K562 (cell line): ENCODE measurements at regions not wholly inside any gene's neighbourhood (a gene's known extent, or its start where the extent isn't known, plus 50 kb on each side); places are given as distances from the start of the nearest gene placed in this dataset.

Experiments used
- ATAC-seq: fragments of 200-7000 bp; cut with Tn5 transposase; 3 replicates; pipeline ENCODE4 v1.9.1; 2020; ENCODE audit warnings: moderate library complexity
- BruUV-seq: library from RNA; stranded (reverse); fragments of 400-500 nt; replicated peaks from 2 replicates; lab custom pipeline; 2021; lab: Mats Ljungman, UMichigan
- CTCF ChIA-PET: fragments of 300-600 bp; formaldehyde crosslinking; extraction: SDS; loops from one replicate; lab custom pipeline; 2021; ENCODE audit warnings: low intra/inter-chr PET ratio; lab: Yijun Ruan, JAX
- POLR2A ChIA-PET: fragments of 300-600, 350-650 bp; sonication (Branson Sonifier 250); formaldehyde crosslinking; extraction: SDS; loops from one replicate; lab custom pipeline; 2021; ENCODE audit warnings: antibody characterized with exemption, inconsistent platforms; lab: Yijun Ruan, JAX
- DNase-seq, 4 experiments: peaks; one replicate each; pipeline versions ENCODE4 v3.0.0 to v3.0.0-alpha.2; 2011 to 2018; ENCODE audit warnings: low spot score in 3 of 4, mixed read lengths in 3 of 4; ENCODE audit errors: extremely low read depth in 1 of 4
- FAIRE-seq: peaks from 2 replicates; lab custom pipeline; 2011; peaks lifted over from hg19 to GRCh38; lab: Jason Lieb, UNC
- H2AFZ ChIP-seq: 2 replicates; pipeline ENCODE4 v1.6.0; 2011; ENCODE audit warnings: low read depth, low read length, control low read depth, inconsistent platforms
- H3K27ac ChIP-seq: fragments of 200-600 bp; 3 replicates; pipeline ENCODE4 v1.8.0; 2011; ENCODE audit warnings: low read depth, mild to moderate bottlenecking, control low read depth, inconsistent platforms, low read length, moderate library complexity, mixed read lengths; ENCODE audit errors: extremely low read depth
- H3K27me3 ChIP-seq, 2 experiments: fragments of 300-600 bp in 1 of 2; 2 replicates in 1 of 2; 3 replicates in 1 of 2; pipeline versions ENCODE4 v1.6.0 to v1.8.0; 2011; ENCODE audit warnings: inconsistent platforms in 2 of 2, low read length in 2 of 2, mild to moderate bottlenecking in 1 of 2, mixed read lengths in 1 of 2, moderate library complexity in 1 of 2; ENCODE audit not compliant: control insufficient read depth in 2 of 2, insufficient read depth in 2 of 2
- H3K36me3 ChIP-seq: fragments of 300-600 bp; 3 replicates; pipeline ENCODE4 v1.8.0; 2011; ENCODE audit warnings: mild to moderate bottlenecking, low read length, inconsistent platforms; ENCODE audit not compliant: control insufficient read depth, insufficient read depth
- H3K4me1 ChIP-seq, 2 experiments: fragments of 200-600 bp in 1 of 2; replicated peaks in 1 of 2; 2 replicates in 1 of 2; 3 replicates in 1 of 2; pipeline versions ENCODE4 v1.5.1 to v1.8.0; 2011; ENCODE audit warnings: inconsistent platforms in 2 of 2, low read length in 2 of 2, mild to moderate bottlenecking in 1 of 2, mixed read lengths in 1 of 2, moderate library complexity in 1 of 2; ENCODE audit not compliant: control insufficient read depth in 2 of 2, insufficient read depth in 2 of 2
- H3K4me2 ChIP-seq: 2 replicates; pipeline ENCODE4 v1.6.1; 2011; ENCODE audit warnings: low read length, control low read depth, inconsistent platforms, mixed read lengths; ENCODE audit not compliant: insufficient read depth
- H3K4me3 ChIP-seq: fragments of 200-600 bp; sonication (generic), shearing (Covaris generic); 2 replicates; pipeline ENCODE4 v1.5.1; 2016; ENCODE audit warnings: control low read depth, inconsistent platforms
- H3K79me2 ChIP-seq: fragments of 200-600 bp; 3 replicates; pipeline ENCODE4 v1.8.0; 2011; ENCODE audit warnings: low read length, inconsistent platforms; ENCODE audit not compliant: control insufficient read depth, insufficient read depth
- H3K9ac ChIP-seq, 2 experiments: 2 replicates each; pipeline versions ENCODE4 v1.6.0 to v1.6.1; 2011; ENCODE audit warnings: low read depth in 2 of 2, low read length in 2 of 2, control low read depth in 1 of 2, inconsistent platforms in 1 of 2, mild to moderate bottlenecking in 1 of 2, mixed read lengths in 1 of 2; ENCODE audit not compliant: insufficient read depth in 1 of 2
- H3K9me1 ChIP-seq: one replicate; pipeline ENCODE4 v1.6.0; 2011; ENCODE audit warnings: inconsistent platforms, mild to moderate bottlenecking, low read length, moderate library complexity; ENCODE audit not compliant: control insufficient read depth, insufficient read depth
- H3K9me3 ChIP-seq: replicated peaks from 2 replicates; pipeline ENCODE4 v1.5.1; 2011; ENCODE audit warnings: low read depth, low read length, inconsistent platforms; ENCODE audit not compliant: control insufficient read depth, insufficient read depth
- H4K20me1 ChIP-seq: replicated peaks from 2 replicates; pipeline ENCODE4 v1.6.1; 2011; ENCODE audit warnings: low read length, inconsistent platforms, mixed read lengths; ENCODE audit not compliant: control insufficient read depth, insufficient read depth
- ATF1 ChIP-seq, 2 experiments: fragments of 450-650 bp in 1 of 2; IDR thresholded peaks; 2 replicates each; pipeline ENCODE4 v1.6.1; 2016; ENCODE audit warnings: missing compliant biosample characterization in 1 of 2, missing genetic modification characterization in 1 of 2
- FOS ChIP-seq: IDR thresholded peaks from 3 replicates; pipeline ENCODE4 v1.6.1; 2011; ENCODE audit not compliant: insufficient read length; ENCODE audit errors: extremely low read depth
- HOXB6 ChIP-seq: fragments of 250-450 bp; sonication (Bioruptor Pico); IDR thresholded peaks from 2 replicates; pipeline ENCODE4 v1.5.1; 2022; ENCODE audit warnings: mild to moderate bottlenecking, borderline replicate concordance
- MTA1 ChIP-seq: fragments of 450-650 bp; IDR thresholded peaks from 2 replicates; pipeline ENCODE4 v1.6.1; 2017; ENCODE audit warnings: borderline replicate concordance
- RBFOX2 ChIP-seq: fragments of 200-400 bp; formaldehyde crosslinking; IDR thresholded peaks from 2 replicates; pipeline ENCODE4 v1.6.1; 2017; ENCODE audit warnings: low read depth, mild to moderate bottlenecking, low read length, moderate library complexity
- SPI1 ChIP-seq: IDR thresholded peaks from 2 replicates; pipeline ENCODE4 v1.6.1; 2011; ENCODE audit warnings: low read depth, low read length, control low read depth, borderline replicate concordance
- ZNF212 ChIP-seq: fragments of 450-650 bp; formaldehyde crosslinking; IDR thresholded peaks from 2 replicates; pipeline ENCODE4 v1.4.0; 2020; ENCODE audit warnings: mild to moderate bottlenecking
- WGBS: fragments of 100-300 bp; shearing (Covaris generic); methylation state at CpG from one replicate; pipeline ENCODE4 v1.1.6; 2016; ENCODE audit warnings: low coverage, mixed read lengths; ENCODE audit not compliant: insufficient coverage; ENCODE audit errors: missing lambda C conversion rate; 5-methylcytosine and 5-hydroxymethylcytosine counted together
- in situ Hi-C: fragments of 300-500 bp; cut with MboI; formaldehyde crosslinking; loops from 4 replicates; pipeline ENCODE4 v1.15.0; 2018; ENCODE audit warnings: inconsistent platforms, mixed read lengths
- intact Hi-C: fragments of 100-400 bp; cut with micrococcal nuclease; formaldehyde crosslinking; loops from 2 replicates; pipeline ENCODE4 v1.14.2; 2022
- TF ChIP-seq, protein P1 (sequence below): IDR thresholded peaks from 3 replicates; pipeline ENCODE4 v1.6.1; 2011; ENCODE audit warnings: borderline replicate concordance, mild to moderate bottlenecking, moderate library complexity; ENCODE audit not compliant: insufficient read length; ENCODE audit errors: extremely low read depth
- TF ChIP-seq, protein P2 (sequence below): fragments of 450-650 bp; formaldehyde crosslinking; conservative IDR thresholded peaks from 2 replicates; pipeline ENCODE4 v1.4.0; 2022; ENCODE audit warnings: mild to moderate bottlenecking, missing genetic modification characterization
- TF ChIP-seq, protein P3 (sequence below): fragments of 250-450 bp; sonication (Bioruptor Pico); IDR thresholded peaks from 2 replicates; pipeline ENCODE4 v1.8.0; 2021; ENCODE audit warnings: mild to moderate bottlenecking, moderate library complexity

DNA sequence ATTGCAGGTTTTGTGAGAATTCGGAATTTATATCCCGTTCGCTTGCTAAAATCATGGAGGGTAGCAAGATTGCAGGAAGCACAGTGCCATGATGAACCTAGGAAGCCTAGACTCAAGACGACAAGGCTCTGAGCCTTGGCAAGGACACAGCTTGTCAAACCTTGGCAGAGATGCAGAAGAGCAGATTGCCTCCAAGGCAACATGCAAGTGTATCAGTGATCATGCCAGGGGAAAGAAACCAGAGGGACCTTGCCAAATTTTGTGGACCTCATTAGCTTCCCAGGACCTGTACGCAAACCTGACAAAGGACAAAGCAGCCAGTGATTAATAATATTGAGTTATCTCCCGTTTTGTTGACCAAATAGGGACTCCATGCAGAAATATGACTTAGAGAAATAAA, 159.7 kb downstream of the GOLIM4 start:
- CTCF ChIA-PET = no interaction called here
- no peak for FAIRE-seq
- H2AFZ ChIP-seq = no peak overlapping the region
- no peaks in the 10 kb centered on the region for H3K27me3 ChIP-seq
- H4K20me1 ChIP-seq = no peaks in the 10 kb centered on the region
- in situ Hi-C loops (loop anchor here (25.0 kb wide), 1 partner anchor 226 kb away; no protein-coding TSS in a partner anchor), intact Hi-C loops (no loop called here)
- peaks cover 0 to 5% of the 10 kb centered on the region in 2 experiments; a peak in 3 of 5 replicates for H3K4me1 ChIP-seq
- H3K79me2 ChIP-seq = no peaks in the 10 kb centered on the region
- DNase-seq = no peak
- TF ChIP-seq, protein P1, sequence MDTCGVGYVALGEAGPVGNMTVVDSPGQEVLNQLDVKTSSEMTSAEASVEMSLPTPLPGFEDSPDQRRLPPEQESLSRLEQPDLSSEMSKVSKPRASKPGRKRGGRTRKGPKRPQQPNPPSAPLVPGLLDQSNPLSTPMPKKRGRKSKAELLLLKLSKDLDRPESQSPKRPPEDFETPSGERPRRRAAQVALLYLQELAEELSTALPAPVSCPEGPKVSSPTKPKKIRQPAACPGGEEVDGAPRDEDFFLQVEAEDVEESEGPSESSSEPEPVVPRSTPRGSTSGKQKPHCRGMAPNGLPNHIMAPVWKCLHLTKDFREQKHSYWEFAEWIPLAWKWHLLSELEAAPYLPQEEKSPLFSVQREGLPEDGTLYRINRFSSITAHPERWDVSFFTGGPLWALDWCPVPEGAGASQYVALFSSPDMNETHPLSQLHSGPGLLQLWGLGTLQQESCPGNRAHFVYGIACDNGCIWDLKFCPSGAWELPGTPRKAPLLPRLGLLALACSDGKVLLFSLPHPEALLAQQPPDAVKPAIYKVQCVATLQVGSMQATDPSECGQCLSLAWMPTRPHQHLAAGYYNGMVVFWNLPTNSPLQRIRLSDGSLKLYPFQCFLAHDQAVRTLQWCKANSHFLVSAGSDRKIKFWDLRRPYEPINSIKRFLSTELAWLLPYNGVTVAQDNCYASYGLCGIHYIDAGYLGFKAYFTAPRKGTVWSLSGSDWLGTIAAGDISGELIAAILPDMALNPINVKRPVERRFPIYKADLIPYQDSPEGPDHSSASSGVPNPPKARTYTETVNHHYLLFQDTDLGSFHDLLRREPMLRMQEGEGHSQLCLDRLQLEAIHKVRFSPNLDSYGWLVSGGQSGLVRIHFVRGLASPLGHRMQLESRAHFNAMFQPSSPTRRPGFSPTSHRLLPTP = no peak
- TF ChIP-seq ATF1 (CRISPR knock-in tag; IDR thresholded peaks at IDR 0.05) (no peak), ATF1 (tag; IDR thresholded peaks at IDR 0.05) (no peak), RBFOX2 (no peak), FOS (no peak), ZNF212 (CRISPR knock-in tag) (no peak), MTA1 (no peak), HOXB6 (CRISPR knock-in tag) (no peak), SPI1 (no peak)
- TF ChIP-seq, protein P2, sequence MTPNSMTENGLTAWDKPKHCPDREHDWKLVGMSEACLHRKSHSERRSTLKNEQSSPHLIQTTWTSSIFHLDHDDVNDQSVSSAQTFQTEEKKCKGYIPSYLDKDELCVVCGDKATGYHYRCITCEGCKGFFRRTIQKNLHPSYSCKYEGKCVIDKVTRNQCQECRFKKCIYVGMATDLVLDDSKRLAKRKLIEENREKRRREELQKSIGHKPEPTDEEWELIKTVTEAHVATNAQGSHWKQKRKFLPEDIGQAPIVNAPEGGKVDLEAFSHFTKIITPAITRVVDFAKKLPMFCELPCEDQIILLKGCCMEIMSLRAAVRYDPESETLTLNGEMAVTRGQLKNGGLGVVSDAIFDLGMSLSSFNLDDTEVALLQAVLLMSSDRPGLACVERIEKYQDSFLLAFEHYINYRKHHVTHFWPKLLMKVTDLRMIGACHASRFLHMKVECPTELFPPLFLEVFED = no peak
- TF ChIP-seq, protein P3, sequence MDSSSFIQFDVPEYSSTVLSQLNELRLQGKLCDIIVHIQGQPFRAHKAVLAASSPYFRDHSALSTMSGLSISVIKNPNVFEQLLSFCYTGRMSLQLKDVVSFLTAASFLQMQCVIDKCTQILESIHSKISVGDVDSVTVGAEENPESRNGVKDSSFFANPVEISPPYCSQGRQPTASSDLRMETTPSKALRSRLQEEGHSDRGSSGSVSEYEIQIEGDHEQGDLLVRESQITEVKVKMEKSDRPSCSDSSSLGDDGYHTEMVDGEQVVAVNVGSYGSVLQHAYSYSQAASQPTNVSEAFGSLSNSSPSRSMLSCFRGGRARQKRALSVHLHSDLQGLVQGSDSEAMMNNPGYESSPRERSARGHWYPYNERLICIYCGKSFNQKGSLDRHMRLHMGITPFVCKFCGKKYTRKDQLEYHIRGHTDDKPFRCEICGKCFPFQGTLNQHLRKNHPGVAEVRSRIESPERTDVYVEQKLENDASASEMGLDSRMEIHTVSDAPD (CRISPR knock-in tag) = no peak
- POLR2A ChIA-PET = no interaction called here
- BruUV-seq = no TSS peak
- no peak overlapping the region for H3K4me3 ChIP-seq
- no peaks in the 10 kb centered on the region for H3K36me3 ChIP-seq
- no peak for ATAC-seq
- 8% methylated on average over 6 of the region's 6 CpGs for WGBS
- H3K4me2 ChIP-seq = no peak overlapping the region
- H3K27ac ChIP-seq = no peak overlapping the region
- no peaks in the 10 kb centered on the region for H3K9me3 ChIP-seq
- no peaks in the 10 kb centered on the region for H3K9me1 ChIP-seq
- no peak overlapping the region for H3K9ac ChIP-seq
